M059J (cell line): ENCODE measurements at regions not wholly inside any gene's neighbourhood (a gene's known extent, or its start where the extent isn't known, plus 50 kb on each side); places are given as distances from the start of the nearest gene placed in this dataset.

ENCODE experiments used
- DNase-seq: peaks from one replicate; pipeline ENCODE4 v3.0.0-alpha.2; 2012; ENCODE audit warnings: low read depth

DNA sequence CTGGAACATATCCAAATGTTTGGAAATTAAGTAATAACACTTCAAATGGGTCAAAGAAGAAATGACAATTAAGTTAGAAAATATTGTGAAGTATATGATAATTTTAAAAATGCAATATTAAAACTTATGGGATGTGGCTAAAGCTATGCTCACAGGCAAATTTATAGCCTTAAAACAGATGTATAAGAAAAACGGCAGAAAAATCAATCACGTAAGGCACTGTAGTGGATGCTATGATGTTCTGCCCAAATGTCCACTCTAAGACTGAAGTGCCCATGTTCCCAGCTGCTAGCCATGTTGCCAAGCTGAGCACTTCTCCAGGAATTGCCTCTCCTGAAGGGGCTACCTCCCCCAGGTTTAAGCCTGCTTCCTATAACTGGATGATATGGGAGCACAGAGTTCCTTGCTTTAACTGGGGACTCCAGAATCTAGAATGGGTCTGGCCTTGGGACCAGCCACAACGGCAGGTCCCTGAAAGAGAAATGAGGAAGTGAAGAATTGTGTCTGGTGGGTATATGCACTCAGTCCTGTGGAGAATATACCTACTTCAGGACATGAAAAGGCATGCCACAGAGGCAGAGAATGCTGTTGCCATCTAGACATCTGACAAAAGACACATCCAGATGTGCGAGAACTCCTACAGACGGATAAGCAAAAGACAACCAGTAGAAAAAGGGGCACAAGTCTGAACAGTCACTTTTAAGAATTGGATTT, 78.2 kb upstream of the RXRA start:
- no peak for DNase-seq

DNA sequence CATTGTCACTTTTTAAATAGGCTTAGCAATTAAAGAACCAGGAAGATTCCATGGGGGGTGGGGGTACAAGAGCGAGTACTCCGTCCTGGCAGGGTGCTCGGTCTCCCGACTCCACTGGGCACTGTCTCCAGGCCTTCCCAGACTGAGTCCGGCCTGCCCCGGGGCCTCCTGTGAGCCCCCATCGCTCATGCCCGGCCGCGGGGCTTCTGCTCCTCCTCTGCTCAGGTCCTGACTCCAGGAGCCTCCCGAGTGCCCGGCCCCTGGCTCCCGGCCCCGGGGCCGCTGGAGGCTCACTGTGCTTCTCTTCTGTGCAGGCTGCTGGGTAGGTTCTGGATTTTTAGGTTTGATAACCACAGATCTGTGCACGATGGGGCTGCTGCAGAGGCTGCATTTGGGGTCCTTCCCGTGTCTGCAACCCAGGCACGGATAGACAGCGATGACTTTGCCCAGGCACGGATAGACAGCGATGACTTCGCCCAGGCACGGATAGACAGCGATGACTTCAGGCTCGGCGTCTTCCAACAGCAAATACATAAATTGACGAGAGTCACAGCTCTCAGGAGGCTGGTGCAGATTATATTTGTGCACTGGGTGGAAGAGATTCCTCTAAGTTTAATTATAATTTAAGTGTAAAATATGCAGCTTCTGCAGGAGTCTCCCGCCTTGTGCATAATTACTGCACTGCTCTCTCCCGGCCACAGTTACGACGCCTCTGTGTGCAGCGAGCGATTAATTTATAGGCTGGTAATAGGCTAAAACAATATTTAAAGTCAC, 74.8 kb upstream of the RXRA start:
- DNase-seq = no peak

GRCh38 chr9:134252084-134252830, 74.0 kb upstream of the RXRA start:
- DNase-seq = no peak

DNA sequence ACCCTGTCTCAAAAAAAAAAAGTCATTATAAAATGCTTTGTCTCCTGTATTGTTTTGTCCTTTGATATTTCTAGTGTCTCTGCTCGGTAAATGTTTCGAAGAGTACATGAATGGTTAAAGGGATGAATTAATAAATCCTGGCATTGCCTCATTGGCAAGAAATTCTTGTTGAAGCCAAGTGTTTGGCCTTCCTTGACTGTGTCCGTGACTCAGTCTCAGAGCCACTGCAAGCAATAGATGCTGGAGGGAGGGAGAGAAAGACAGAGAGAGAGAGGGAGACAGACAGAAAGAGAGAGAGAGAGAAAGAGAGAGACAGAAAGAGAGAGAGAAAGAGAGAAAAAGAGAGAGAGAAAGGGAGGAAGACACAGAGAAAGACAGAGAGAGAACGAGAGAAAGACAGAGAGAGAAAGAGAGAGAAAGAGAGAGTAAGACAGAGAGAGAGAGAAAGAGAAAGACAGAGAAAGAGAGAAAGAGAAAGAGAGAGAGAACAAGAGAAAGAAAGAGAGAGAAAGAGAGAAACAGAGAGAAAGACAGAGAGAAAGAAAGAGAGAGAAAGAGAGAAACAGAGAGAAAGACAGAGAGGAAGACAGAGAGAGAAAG, 72.5 kb upstream of the RXRA start:
- no peak for DNase-seq

DNA sequence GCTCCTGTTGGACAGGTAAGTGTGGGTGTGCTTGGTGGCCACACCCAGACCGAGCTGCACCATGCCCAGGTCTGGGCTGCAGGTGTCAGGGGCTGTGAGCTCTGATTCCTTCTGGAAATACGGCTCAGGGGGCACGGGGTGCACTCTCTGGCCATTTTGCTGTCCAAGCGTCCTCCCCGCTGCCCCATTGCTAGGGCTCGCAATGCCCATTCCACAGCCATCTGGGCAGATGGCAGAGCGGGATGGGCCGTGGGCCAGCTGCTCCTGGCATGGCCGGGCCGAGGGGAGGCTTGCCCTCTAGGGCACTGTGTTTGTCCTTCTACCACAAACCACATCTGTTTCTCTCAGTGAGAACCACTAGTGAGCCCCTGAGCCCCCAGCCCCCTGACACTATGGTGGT, 67.9 kb upstream of the RXRA start:
- DNase-seq = no peak

- no peak for DNase-seq
These were observed 67.3 kb upstream of the RXRA start for GRCh38 chr9:134258828-134259546.

DNA sequence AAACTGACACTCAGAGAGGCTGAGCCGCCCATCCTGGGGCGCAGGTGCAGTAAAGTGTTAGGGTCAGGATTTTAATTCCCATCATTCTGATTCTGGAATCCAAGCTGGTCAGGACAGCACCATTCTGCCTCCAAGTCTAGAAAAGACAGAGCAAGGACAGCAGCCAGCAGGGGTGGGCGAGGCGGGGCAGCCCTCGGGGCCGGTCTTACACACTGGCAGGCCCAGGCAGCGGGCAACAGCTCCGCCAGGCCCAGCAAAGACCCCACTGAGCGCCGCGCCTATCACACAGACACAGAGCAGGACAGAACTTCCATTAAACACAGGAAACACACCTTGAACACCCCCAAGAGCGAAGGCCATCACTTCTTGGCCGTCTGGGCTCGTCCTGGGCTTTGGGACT, 66.5 kb upstream of the RXRA start:
- DNase-seq = no peak

DNA sequence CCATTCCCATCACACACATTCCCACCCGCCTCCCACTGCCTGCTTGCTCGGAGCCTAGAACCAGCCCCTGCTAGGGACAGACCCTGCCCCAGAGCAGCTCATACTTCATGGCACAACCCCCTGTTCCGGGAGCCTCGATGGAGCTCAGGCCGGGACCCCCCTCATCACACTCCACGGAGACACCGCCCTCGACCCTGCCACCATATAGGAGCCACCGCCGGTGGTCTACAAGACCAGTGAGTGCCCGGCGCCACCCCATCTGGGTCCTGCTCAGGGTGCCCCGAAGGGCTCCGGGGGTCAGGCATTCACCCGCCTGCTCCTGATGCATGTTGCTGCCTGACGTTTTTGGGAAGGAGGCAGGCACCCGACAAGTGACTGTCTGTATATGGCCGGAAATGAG, 65.5 kb upstream of the RXRA start:
- DNase-seq = no peak

- DNase-seq = no peak
These were observed 64.2 kb upstream of the RXRA start for GRCh38 chr9:134262035-134262434.

- DNase-seq = no peak
These were observed 62.7 kb upstream of the RXRA start for GRCh38 chr9:134263596-134263995.

DNA sequence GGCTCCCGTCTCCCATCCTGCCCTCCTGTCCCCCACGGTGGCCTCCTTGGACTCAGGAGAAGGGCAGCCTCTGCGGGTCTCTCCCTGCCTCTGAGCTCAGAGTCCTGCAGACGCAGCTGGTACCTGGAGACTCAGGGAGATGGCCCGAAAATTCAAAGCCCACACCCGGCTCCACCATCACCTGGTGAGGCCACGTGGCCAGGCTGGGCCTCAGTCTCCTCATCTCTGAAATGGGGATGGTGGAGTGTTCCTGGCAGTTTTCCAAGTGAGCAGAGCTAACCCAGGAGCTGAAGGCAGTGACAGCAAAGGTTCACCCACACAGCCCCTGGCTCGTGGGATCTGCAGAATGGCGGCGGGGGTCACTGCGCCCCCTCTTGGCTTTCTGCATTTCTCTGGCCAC, 62.1 kb upstream of the RXRA start:
- no peak for DNase-seq

DNA sequence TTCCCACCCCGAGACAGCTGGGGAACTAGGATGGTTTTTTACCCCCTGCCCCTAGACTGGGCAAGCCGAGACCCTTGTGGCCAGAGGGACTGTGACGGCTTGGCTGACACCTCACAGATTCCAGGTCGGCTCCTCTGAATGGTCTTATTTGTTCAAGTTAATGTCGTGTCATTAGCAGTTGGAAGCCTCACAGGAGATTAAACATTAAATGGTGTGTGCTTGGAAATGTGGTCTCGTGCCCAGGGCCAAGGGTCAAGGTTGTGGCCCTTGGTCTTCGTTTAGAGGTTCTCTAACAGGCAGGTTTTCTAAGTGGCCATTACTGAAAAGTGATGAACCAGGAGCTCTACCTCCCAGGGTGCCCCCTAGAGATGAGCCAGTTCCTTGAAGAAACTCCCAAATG, 61.2 kb upstream of the RXRA start:
- DNase-seq = no peak

GRCh38 chr9:134266418-134266817, 59.8 kb upstream of the RXRA start:
- DNase-seq = no peak

DNA sequence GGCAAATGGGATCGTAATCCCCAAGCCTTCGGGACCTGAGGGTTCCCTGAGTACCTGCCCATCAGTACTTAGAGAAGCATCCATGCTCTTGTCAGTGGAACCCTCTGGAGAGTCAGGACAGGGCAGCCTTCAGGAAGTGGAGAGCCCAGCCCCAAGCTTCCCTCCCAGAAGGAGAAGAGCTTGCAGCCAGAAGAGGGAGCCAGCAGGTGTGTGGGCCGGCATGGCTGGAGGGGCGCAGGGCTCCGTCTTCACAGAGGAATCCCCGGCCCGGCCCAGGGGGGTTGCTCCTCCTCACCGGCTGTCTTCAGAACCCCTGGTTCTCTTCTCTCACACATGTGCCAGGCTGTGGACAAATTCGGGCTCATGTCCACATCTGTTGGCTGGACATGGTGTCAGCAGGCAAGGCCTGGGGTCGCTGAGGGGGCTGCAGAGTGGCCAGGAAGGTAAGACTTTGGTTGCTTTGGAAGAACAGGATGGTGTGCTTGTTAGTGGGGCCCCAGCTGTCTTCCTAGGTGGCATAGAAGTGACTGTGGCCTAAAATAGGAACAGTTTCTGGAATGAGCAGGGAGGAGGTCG, 58.9 kb upstream of the RXRA start:
- DNase-seq = no peak

DNA sequence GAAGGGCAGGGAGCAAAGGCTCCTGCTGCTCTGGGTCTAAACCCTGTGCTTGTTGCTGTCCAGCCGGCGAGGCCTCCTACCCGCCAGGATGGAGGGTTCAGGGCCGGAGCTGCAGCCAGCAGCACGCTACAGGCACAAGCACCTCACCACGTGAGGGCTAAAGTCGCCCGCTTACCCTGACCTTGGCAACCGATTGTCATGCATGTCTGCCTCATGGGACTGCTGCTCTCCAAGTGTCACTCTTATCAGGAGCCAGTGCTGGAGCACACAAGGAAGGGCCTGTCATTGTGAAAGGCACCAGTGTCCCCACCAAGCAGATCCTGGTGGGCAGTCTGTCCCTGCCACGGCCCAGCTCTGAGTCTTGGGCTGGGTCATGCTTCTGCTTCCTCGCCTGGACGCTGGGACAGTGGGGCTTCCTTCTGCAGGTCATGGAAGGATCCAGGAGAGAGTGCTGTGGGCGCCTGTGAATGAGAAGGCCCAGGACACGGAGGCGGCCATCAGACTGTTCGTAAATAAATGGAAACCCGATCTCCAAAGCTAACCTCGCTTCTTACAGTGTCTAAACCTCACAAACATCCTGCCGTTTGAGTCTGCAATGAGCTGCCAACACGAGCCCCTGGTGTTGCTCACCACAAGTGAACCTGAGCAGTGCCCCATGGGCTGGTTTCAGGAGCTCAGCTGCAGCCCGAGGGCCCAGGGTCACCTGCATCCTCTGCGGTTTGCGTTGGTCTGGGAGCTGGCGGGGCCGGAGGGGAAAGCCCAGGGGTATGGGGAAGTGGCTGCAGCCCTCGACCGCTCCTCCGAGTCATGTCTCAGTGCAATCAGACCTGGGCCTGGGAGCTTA, 58.2 kb upstream of the RXRA start:
- peak; percentile 33 for DNase-seq

- DNase-seq = no peak
These were observed 57.5 kb upstream of the RXRA start for GRCh38 chr9:134268747-134269146.

DNA sequence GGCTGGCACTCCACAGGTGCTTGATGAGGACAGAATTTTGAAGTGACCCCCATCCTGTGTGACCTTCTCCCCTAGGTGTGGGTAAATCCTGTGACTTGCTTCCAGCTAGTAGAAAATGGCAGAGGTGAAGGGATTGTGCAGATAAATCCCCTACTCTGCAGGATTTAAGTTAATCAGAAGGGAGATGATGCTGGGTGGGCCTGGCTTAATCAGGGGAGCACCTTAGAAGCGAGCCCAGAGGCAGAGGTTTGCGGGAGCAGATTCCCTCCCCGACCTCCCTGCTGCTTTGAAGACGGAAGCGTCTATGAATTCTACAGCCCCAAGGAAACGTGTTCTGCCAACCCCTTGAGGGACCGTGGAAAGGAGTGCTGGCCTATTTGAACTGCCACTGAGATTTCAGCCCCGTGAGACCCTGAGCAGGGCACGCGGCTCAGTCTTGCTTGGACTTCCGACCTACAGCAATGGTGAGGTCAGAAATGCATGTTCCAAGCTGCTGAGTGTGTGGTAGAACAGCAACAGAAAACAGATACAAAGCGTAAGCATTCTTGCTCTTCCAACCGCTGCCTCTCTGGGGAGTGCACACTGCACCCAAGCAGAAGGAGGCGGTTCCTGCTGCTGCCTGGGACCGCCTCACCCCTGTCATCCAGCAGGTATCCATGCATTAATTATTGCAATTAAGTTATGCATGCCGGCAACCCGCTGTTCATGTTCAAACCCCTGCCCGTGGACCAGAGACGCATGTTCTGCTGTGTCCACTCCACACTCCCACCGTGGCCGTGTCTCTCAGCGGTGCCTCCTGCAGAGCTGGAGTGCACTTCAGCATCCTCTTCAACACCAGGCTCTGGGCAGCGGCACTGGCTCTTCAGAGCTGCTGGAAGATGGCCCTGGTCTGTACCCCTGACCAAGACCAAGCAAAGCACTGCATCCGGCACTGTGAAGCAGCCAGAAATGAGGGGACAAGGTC, 54.6 kb upstream of the RXRA start:
- no peak for DNase-seq

GRCh38 chr9:134272302-134273023, 53.8 kb upstream of the RXRA start:
- no peak for DNase-seq

DNA sequence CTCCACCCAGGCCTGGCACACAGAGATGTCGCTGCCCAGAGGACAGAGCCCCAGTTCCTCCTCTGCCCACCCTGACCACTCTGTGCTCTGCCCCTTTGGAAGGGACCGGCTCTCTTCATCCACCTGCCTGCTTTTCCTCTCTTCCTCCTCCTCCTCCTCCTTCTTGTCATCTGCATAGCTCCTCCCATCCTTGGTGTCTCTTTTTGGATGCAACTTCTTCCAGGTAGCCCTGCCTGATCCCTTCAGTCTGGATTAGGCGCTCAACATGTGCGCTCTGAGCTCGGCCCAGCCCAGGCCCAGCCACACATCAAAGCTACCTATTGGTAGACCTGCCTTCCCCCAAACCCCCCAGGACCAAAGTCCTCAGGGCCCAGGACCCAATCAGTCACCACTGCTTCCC, 52.6 kb upstream of the RXRA start:
- DNase-seq = no peak
